ENCODE measurements at regions not wholly inside any gene's neighbourhood (a gene's known extent, or its start where the extent isn't known, plus 50 kb on each side); places are given as distances from the start of the nearest gene placed in this dataset.

- no peak overlapping the region for H3K4me3 ChIP-seq (replicated peaks in 1 of 3; ENCODE audit: low read depth in 2 of 3, low read length in 3 of 3)
- H3K9me3 ChIP-seq (replicated peaks in 1 of 2; ENCODE audit: control insufficient read depth in 1 of 2, insufficient read depth in 1 of 2, low read length in 2 of 2): peaks cover 0 to 10% of the 10 kb centered on the region in 2 donors
- no peaks in the 10 kb centered on the region for H3K4me1 Mint-ChIP-seq
- intact Hi-C loops (cut with micrococcal nuclease): no loop called here
- H2AFZ ChIP-seq (ENCODE audit: insufficient read depth, low read depth, low read length, poor library complexity, severe bottlenecking): no peak overlapping the region
- no peaks in the 10 kb centered on the region for H3K27me3 ChIP-seq (ENCODE audit: control insufficient read depth in 2 of 2, insufficient read depth in 2 of 2, low read length in 2 of 2)
- H3K4me1 ChIP-seq (ENCODE audit: control insufficient read depth in 1 of 2, insufficient read depth in 2 of 2, low read length in 2 of 2): no peaks in the 10 kb centered on the region
- H4K20me1 ChIP-seq (ENCODE audit: insufficient read depth, low read length): no peaks in the 10 kb centered on the region
- H3K4me3 Mint-ChIP-seq: no peak overlapping the region
- no peak overlapping the region for H3K27ac ChIP-seq (ENCODE audit: low read depth in 1 of 2, low read length in 2 of 2)
- no peak overlapping the region for H3K9ac ChIP-seq (ENCODE audit: insufficient read depth, low read length, poor library complexity, severe bottlenecking)
- no peak for TF ChIP-seq CTCF (IDR thresholded peaks at IDR 0.05)
- H3K79me2 ChIP-seq (ENCODE audit: insufficient read depth, low read length): no peaks in the 10 kb centered on the region
- no peak for DNase-seq
- H3K36me3 Mint-ChIP-seq: no peaks in the 10 kb centered on the region
- no peaks in the 10 kb centered on the region for H3K27me3 Mint-ChIP-seq (ENCODE audit: low read depth in 3 of 3)
- no peak overlapping the region for H3K27ac Mint-ChIP-seq
- H3K4me2 ChIP-seq (replicated peaks; ENCODE audit: extremely low read depth, low read length, poor library complexity, severe bottlenecking): no peak overlapping the region
- H3K36me3 ChIP-seq (replicated peaks in 1 of 2; ENCODE audit: control insufficient read depth in 1 of 2, insufficient read depth in 2 of 2, low read length in 2 of 2): no peaks in the 10 kb centered on the region
- 40% methylated on average over 1 of the region's 3 CpGs for WGBS (ENCODE audit: insufficient coverage)
- H3K9me3 Mint-ChIP-seq: peaks cover 0 to 11% (median 0%) of the 10 kb centered on the region in 7 donors
Observed at GRCh38 chr1:105102371-105102770, 1352.7 kb downstream of the AMY1C start.

- H3K36me3 Mint-ChIP-seq: no peaks in the 10 kb centered on the region
- no peak overlapping the region for H3K27ac Mint-ChIP-seq
- Histone ChIP-seq H3K9ac (ENCODE audit: insufficient read depth, low read length, poor library complexity, severe bottlenecking) (no peak overlapping the region), H2AFZ (ENCODE audit: insufficient read depth, low read depth, low read length, poor library complexity, severe bottlenecking) (no peak overlapping the region), H3K79me2 (ENCODE audit: insufficient read depth, low read length) (no peaks in the 10 kb centered on the region), H3K27me3 (ENCODE audit: control insufficient read depth in 2 of 2, insufficient read depth in 2 of 2, low read length in 2 of 2) (no peaks in the 10 kb centered on the region), H3K9me3 (replicated peaks in 1 of 2; ENCODE audit: control insufficient read depth in 1 of 2, insufficient read depth in 1 of 2, low read length in 2 of 2) (peaks cover 0 to 4% of the 10 kb centered on the region in 2 donors), H3K36me3 (replicated peaks in 1 of 2; ENCODE audit: control insufficient read depth in 1 of 2, insufficient read depth in 2 of 2, low read length in 2 of 2) (no peaks in the 10 kb centered on the region), H3K27ac (ENCODE audit: low read depth in 1 of 2, low read length in 2 of 2) (no peak overlapping the region), H3K4me1 (ENCODE audit: control insufficient read depth in 1 of 2, insufficient read depth in 2 of 2, low read length in 2 of 2) (no peaks in the 10 kb centered on the region), H3K4me2 (replicated peaks; ENCODE audit: extremely low read depth, low read length, poor library complexity, severe bottlenecking) (no peak overlapping the region), H4K20me1 (ENCODE audit: insufficient read depth, low read length) (no peaks in the 10 kb centered on the region), H3K4me3 (replicated peaks in 1 of 3; ENCODE audit: low read depth in 2 of 3, low read length in 3 of 3) (no peak overlapping the region)
- intact Hi-C loops (cut with micrococcal nuclease): no loop called here
- no peak for DNase-seq
- no peaks in the 10 kb centered on the region for H3K4me1 Mint-ChIP-seq
- no peak overlapping the region for H3K4me3 Mint-ChIP-seq
- H3K27me3 Mint-ChIP-seq (ENCODE audit: low read depth in 3 of 3): no peaks in the 10 kb centered on the region
- no peak for TF ChIP-seq CTCF (IDR thresholded peaks at IDR 0.05)
- no CpG with 5 or more reads among the region's 2 CpGs for WGBS (ENCODE audit: insufficient coverage)
- peaks cover 0 to 11% (median 0%) of the 10 kb centered on the region in 7 donors for H3K9me3 Mint-ChIP-seq
Observed at GRCh38 chr1:105122041-105122440, 1372.3 kb downstream of the AMY1C start.
